ENCODE measurements at regions not wholly inside any gene's neighbourhood (a gene's known extent, or its start where the extent isn't known, plus 50 kb on each side); places are given as distances from the start of the nearest gene placed in this dataset.

GRCh38 chr11:29669310-29669709 lies 347.5 kb downstream of the KCNA4 start:
- H3K9me3 ChIP-seq = no peaks in the 10 kb centered on the region
- no peak for TF ChIP-seq CTCF (IDR thresholded peaks at IDR 0.05 in 4 of 5, conservative IDR thresholded peaks at IDR 0.05 in 1 of 5)
- no peak for TF ChIP-seq POLR2A (IDR thresholded peaks at IDR 0.05)
- H3K27ac ChIP-seq = no peak overlapping the region
- in situ Hi-C loops (cut with MboI; ENCODE audit: low sequenced_read_pairs in 4 of 4) = no loop called here
- intact Hi-C loops (cut with DNase I; ENCODE audit: low total_unique reads) = no loop called here
- H3K36me3 ChIP-seq = no peaks in the 10 kb centered on the region
- ATAC-seq (no peak), DNase-seq (no peak)
- H3K27me3 ChIP-seq = no peaks in the 10 kb centered on the region
- no peaks in the 10 kb centered on the region for H3K4me1 ChIP-seq
- no peak overlapping the region for H3K4me3 ChIP-seq

GRCh38 chr11:29657709-29658108 lies 359.1 kb downstream of the KCNA4 start:
- TF ChIP-seq POLR2A (IDR thresholded peaks at IDR 0.05) = no peak
- no peaks in the 10 kb centered on the region for H3K27me3 ChIP-seq
- H3K9me3 ChIP-seq = no peaks in the 10 kb centered on the region
- no peak for DNase-seq
- in situ Hi-C loops (cut with MboI; ENCODE audit: low sequenced_read_pairs in 4 of 4) = no loop called here
- no peak overlapping the region for H3K27ac ChIP-seq
- intact Hi-C loops (cut with DNase I; ENCODE audit: low total_unique reads) = no loop called here
- H3K36me3 ChIP-seq = no peaks in the 10 kb centered on the region
- ATAC-seq = no peak
- H3K4me1 ChIP-seq = no peaks in the 10 kb centered on the region
- no peak overlapping the region for H3K4me3 ChIP-seq

GRCh38 chr11:29656597-29656996 lies 360.2 kb downstream of the KCNA4 start:
- ATAC-seq = no peak
- Histone ChIP-seq H3K4me3 (no peak overlapping the region), H3K27ac (no peak overlapping the region), H3K27me3 (no peaks in the 10 kb centered on the region), H3K4me1 (no peaks in the 10 kb centered on the region), H3K36me3 (no peaks in the 10 kb centered on the region), H3K9me3 (no peaks in the 10 kb centered on the region)
- TF ChIP-seq POLR2A (IDR thresholded peaks at IDR 0.05) (no peak), CTCF (IDR thresholded peaks at IDR 0.05 in 4 of 5, conservative IDR thresholded peaks at IDR 0.05 in 1 of 5) (no peak)
- in situ Hi-C loops (cut with MboI; ENCODE audit: low sequenced_read_pairs in 4 of 4) = no loop called here
- intact Hi-C loops (cut with DNase I; ENCODE audit: low total_unique reads) = no loop called here
- DNase-seq = no peak

DNA sequence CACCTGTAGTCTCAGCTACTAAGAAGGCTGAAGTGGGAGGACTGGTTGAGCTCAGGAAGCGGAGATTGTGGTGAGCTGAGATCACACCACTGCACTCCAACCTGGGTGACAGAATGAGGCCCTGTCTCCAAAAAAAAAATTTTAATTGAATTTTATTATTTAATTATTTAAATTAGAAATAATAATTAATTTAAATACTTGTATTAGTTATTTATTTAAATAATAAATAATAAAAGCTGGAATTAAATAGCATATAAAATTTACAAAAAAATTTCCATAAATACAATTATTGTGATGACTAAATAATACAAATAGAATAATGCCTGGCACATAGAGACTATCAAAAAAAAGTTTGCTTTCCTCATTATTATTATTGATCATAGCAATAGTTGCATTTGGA lies 371.5 kb downstream of the KCNA4 start:
- Histone ChIP-seq H3K27ac (no peak overlapping the region), H3K36me3 (no peaks in the 10 kb centered on the region), H3K27me3 (no peaks in the 10 kb centered on the region), H3K4me3 (no peak overlapping the region), H3K4me1 (no peaks in the 10 kb centered on the region), H3K9me3 (no peaks in the 10 kb centered on the region)
- DNase-seq = no peak
- in situ Hi-C loops (cut with MboI; ENCODE audit: low sequenced_read_pairs in 4 of 4) (no loop called here), intact Hi-C loops (cut with DNase I; ENCODE audit: low total_unique reads) (no loop called here)
- TF ChIP-seq POLR2A (IDR thresholded peaks at IDR 0.05) (no peak), CTCF (IDR thresholded peaks at IDR 0.05 in 4 of 5, conservative IDR thresholded peaks at IDR 0.05 in 1 of 5) (no peak)
- ATAC-seq = no peak

DNA sequence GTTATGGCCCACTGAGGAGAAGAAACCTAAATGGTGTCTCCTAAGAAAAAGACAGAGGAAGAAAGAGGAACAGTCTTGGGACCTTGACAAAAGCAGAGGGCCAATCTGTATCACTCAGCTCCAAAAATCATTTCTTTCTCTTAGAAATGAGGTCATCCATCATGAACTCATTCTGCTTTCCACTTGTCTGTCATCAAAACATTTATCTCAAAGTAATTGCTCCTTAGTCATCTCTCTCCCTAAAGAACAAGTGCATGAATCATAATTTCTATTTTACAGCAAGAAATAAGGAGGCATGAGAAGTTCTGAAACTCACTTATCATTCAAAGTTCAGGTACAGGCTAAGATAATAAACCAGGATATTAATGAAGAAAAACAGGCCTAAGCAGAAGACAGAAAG lies 375.6 kb downstream of the KCNA4 start:
- no peak overlapping the region for H3K4me3 ChIP-seq

More for the DNA sequence above, 375.6 kb downstream of the KCNA4 start:
- Histone ChIP-seq H3K27me3 (no peaks in the 10 kb centered on the region), H3K4me1 (no peaks in the 10 kb centered on the region), H3K27ac (no peak overlapping the region), H3K36me3 (no peaks in the 10 kb centered on the region), H3K9me3 (no peaks in the 10 kb centered on the region)
- TF ChIP-seq POLR2A (IDR thresholded peaks at IDR 0.05) (no peak), CTCF (IDR thresholded peaks at IDR 0.05 in 4 of 5, conservative IDR thresholded peaks at IDR 0.05 in 1 of 5) (no peak)
- intact Hi-C loops (cut with DNase I; ENCODE audit: low total_unique reads) (no loop called here), in situ Hi-C loops (cut with MboI; ENCODE audit: low sequenced_read_pairs in 4 of 4) (no loop called here)
- no peak for DNase-seq
- ATAC-seq = no peak
